ENCODE measurements at regions not wholly inside any gene's neighbourhood (a gene's known extent, or its start where the extent isn't known, plus 50 kb on each side); places are given as distances from the start of the nearest gene placed in this dataset.

- no peak overlapping the region for H3K4me3 ChIP-seq (ENCODE audit: extremely low read depth, insufficient read depth, low read length, poor library complexity, severe bottlenecking)
- H3K27ac ChIP-seq (ENCODE audit: low read depth, low read length, severe bottlenecking): no peak overlapping the region
- WGBS, 2 experiments (ENCODE audit: insufficient coverage in 2 of 2): 92 to 100% methylated on average over 1 to 2 of the region's 5 CpGs
- no peaks in the 10 kb centered on the region for H3K4me1 ChIP-seq (ENCODE audit: control insufficient read depth, insufficient read depth, low read length, poor library complexity, severe bottlenecking)
- no peaks in the 10 kb centered on the region for H3K9me3 ChIP-seq (ENCODE audit: control insufficient read depth, low read length)
- no peaks in the 10 kb centered on the region for H3K36me3 ChIP-seq (ENCODE audit: control insufficient read depth, insufficient read depth, low read length)
Measured at GRCh38 chr14:86943391-86944365, 1049.3 kb downstream of the GALC start.

DNA sequence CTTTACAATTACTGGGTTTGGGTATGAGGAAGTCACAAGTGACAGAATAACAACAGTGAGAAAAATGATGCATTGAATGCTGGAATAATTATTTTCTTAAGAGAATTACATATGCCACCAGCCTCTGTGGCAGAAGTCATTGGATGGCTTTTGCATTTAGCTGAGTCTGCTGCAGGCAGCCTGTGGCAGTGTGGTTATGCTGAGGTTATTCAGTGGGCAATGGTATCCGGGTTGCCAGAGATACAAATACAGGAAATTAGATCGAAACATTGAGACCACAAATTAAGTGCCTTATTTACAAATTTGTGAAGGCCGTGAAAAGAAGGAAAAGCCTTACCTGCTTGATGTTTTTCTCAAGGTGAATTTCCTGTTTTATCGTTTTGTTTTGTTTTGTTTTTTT is 1050.0 kb downstream of the GALC start:
- Histone ChIP-seq H3K9me3 (ENCODE audit: control insufficient read depth, low read length) (no peaks in the 10 kb centered on the region), H3K27ac (ENCODE audit: low read depth, low read length, severe bottlenecking) (no peak overlapping the region), H3K4me3 (ENCODE audit: extremely low read depth, insufficient read depth, low read length, poor library complexity, severe bottlenecking) (no peak overlapping the region), H3K36me3 (ENCODE audit: control insufficient read depth, insufficient read depth, low read length) (no peaks in the 10 kb centered on the region), H3K4me1 (ENCODE audit: control insufficient read depth, insufficient read depth, low read length, poor library complexity, severe bottlenecking) (no peaks in the 10 kb centered on the region)
- 94 to 100% methylated on average over 3 of the region's 4 CpGs for WGBS, 2 experiments (ENCODE audit: insufficient coverage in 2 of 2)

- no peaks in the 10 kb centered on the region for H3K9me3 ChIP-seq (ENCODE audit: control insufficient read depth, low read length)
- H3K27ac ChIP-seq (ENCODE audit: low read depth, low read length, severe bottlenecking): no peak overlapping the region
- H3K4me1 ChIP-seq (ENCODE audit: control insufficient read depth, insufficient read depth, low read length, poor library complexity, severe bottlenecking): peaks cover 3% of the 10 kb centered on the region
- H3K4me3 ChIP-seq (ENCODE audit: extremely low read depth, insufficient read depth, low read length, poor library complexity, severe bottlenecking): no peak overlapping the region
- no CpG with 5 or more reads among the region's 2 CpGs for WGBS, 2 experiments (ENCODE audit: insufficient coverage in 2 of 2)
- H3K36me3 ChIP-seq (ENCODE audit: control insufficient read depth, insufficient read depth, low read length): no peaks in the 10 kb centered on the region
Measured at GRCh38 chr14:86940106-86940505, 1052.9 kb downstream of the GALC start.

DNA sequence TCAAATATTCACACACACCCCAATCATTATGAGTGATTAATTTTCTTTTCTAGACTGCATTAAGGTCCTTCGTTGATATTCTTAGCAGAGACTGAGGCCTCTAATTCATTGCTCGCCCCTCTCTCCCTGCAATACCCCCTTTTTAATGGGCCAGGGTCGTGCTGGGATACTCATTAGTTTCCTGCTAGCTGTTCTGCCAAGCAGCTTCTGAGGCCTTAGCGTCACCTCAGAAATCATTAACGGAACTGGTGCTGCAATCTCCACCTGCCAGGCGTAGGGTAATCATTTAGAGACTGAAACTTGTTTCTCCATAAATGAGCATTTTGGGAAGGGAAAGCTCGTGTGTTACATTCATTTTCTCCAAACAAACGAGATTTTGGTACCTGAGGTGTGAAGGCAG is 1054.7 kb downstream of the GALC start:
- 76 to 86% methylated on average over 6 to 8 of the region's 8 CpGs for WGBS, 2 experiments (ENCODE audit: insufficient coverage in 2 of 2)
- Histone ChIP-seq H3K36me3 (ENCODE audit: control insufficient read depth, insufficient read depth, low read length) (no peaks in the 10 kb centered on the region), H3K4me1 (ENCODE audit: control insufficient read depth, insufficient read depth, low read length, poor library complexity, severe bottlenecking) (peaks cover 5% of the 10 kb centered on the region), H3K27ac (ENCODE audit: low read depth, low read length, severe bottlenecking) (no peak overlapping the region), H3K9me3 (ENCODE audit: control insufficient read depth, low read length) (no peaks in the 10 kb centered on the region), H3K4me3 (ENCODE audit: extremely low read depth, insufficient read depth, low read length, poor library complexity, severe bottlenecking) (no peak overlapping the region)

DNA sequence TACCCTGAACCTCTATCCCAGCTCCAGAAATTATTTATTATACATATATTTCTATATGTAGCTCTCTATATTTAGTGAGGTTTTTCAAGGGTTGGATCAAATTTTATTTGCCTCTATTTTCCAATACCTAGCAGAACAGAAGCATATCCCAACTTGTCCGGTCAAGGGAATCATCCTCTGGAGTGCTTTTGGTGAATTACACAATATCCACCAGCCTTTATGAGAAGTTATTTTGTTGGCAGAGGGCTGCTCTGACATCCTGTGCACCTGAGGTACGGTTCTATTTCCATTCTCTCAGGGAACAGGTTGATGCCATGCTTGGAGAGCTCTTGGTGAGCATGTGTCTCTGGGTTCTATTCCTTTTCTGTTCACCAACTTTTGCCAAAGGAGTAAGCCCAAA is 1056.4 kb downstream of the GALC start:
- no peak overlapping the region for H3K27ac ChIP-seq (ENCODE audit: low read depth, low read length, severe bottlenecking)
- peaks cover 5% of the 10 kb centered on the region for H3K4me1 ChIP-seq (ENCODE audit: control insufficient read depth, insufficient read depth, low read length, poor library complexity, severe bottlenecking)
- H3K9me3 ChIP-seq (ENCODE audit: control insufficient read depth, low read length): no peaks in the 10 kb centered on the region
- no peak overlapping the region for H3K4me3 ChIP-seq (ENCODE audit: extremely low read depth, insufficient read depth, low read length, poor library complexity, severe bottlenecking)
- WGBS, 2 experiments (ENCODE audit: insufficient coverage in 2 of 2): 60 to 83% methylated on average over 1 of the region's 2 CpGs
- no peaks in the 10 kb centered on the region for H3K36me3 ChIP-seq (ENCODE audit: control insufficient read depth, insufficient read depth, low read length)

DNA sequence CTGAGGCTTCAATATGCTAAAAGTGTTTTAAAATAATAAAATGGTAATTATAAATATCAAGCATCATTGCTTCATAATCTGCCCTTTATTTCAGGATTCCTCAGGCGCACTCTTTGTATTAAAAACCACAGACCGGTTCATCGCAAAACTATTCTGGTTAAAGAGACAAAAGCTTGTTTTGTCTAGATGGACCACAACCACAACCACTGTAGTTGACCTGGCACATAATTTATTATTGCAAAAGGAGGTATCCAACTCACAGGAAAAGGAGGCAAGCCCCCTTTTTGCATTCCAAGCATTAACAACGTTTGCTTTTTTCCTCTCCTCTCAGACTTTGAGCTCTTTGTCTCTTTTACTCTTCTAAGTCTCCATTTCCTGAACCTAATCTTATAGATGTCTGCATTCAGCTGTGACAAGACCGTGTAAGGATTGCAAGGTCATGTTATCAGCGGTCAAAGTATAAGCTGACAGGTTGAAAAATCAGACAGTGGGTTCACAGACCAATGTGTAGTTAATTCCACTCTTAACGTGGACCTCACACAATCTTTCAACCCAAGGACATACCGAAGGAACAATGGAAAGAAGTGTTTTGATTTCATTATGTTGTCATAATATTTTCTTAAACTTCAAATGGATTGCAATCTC is 1057.6 kb downstream of the GALC start:
- H3K4me3 ChIP-seq (ENCODE audit: extremely low read depth, insufficient read depth, low read length, poor library complexity, severe bottlenecking): no peak overlapping the region
- peaks cover 5% of the 10 kb centered on the region for H3K4me1 ChIP-seq (ENCODE audit: control insufficient read depth, insufficient read depth, low read length, poor library complexity, severe bottlenecking)
- no peaks in the 10 kb centered on the region for H3K9me3 ChIP-seq (ENCODE audit: control insufficient read depth, low read length)
- H3K27ac ChIP-seq (ENCODE audit: low read depth, low read length, severe bottlenecking): no peak overlapping the region
- no peaks in the 10 kb centered on the region for H3K36me3 ChIP-seq (ENCODE audit: control insufficient read depth, insufficient read depth, low read length)
- WGBS, 2 experiments (ENCODE audit: insufficient coverage in 2 of 2): 33 to 83% methylated on average over 1 to 3 of the region's 8 CpGs

- Histone ChIP-seq H3K36me3 (ENCODE audit: control insufficient read depth, insufficient read depth, low read length) (no peaks in the 10 kb centered on the region), H3K4me1 (ENCODE audit: control insufficient read depth, insufficient read depth, low read length, poor library complexity, severe bottlenecking) (peaks cover 5% of the 10 kb centered on the region), H3K27ac (ENCODE audit: low read depth, low read length, severe bottlenecking) (no peak overlapping the region), H3K9me3 (ENCODE audit: control insufficient read depth, low read length) (no peaks in the 10 kb centered on the region), H3K4me3 (ENCODE audit: extremely low read depth, insufficient read depth, low read length, poor library complexity, severe bottlenecking) (no peak overlapping the region)
- 78 to 82% methylated on average over 2 to 6 of the region's 7 CpGs for WGBS, 2 experiments (ENCODE audit: insufficient coverage in 2 of 2)
Measured at GRCh38 chr14:86933958-86934595, 1058.9 kb downstream of the GALC start.

DNA sequence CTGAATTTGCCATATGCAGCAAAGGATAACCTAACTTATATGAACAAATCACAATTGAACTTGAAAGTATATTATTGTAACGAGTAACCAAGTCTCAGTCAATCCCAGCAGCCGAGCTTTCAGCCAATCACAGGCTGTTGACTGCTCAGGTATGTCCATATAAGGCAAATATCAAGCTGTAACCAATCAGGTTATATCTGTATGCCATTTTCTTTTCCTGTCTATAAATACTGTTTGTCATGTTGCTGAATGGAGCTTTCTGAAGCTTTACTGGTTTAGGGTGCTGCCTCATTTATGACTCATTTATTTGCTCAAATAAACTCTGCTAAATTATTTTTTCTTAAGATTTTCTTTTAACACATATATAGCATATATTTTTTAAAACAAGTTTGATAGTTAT is 1059.5 kb downstream of the GALC start:
- no peak overlapping the region for H3K27ac ChIP-seq (ENCODE audit: low read depth, low read length, severe bottlenecking)
- H3K4me3 ChIP-seq (ENCODE audit: extremely low read depth, insufficient read depth, low read length, poor library complexity, severe bottlenecking): no peak overlapping the region
- no peaks in the 10 kb centered on the region for H3K36me3 ChIP-seq (ENCODE audit: control insufficient read depth, insufficient read depth, low read length)
- no peaks in the 10 kb centered on the region for H3K9me3 ChIP-seq (ENCODE audit: control insufficient read depth, low read length)
- 75% methylated on average over 2 of the region's 2 CpGs; no CpG with 5 or more reads in 1 of the 2 experiments for WGBS, 2 experiments (ENCODE audit: insufficient coverage in 2 of 2)
- H3K4me1 ChIP-seq (ENCODE audit: control insufficient read depth, insufficient read depth, low read length, poor library complexity, severe bottlenecking): peaks cover 5% of the 10 kb centered on the region

DNA sequence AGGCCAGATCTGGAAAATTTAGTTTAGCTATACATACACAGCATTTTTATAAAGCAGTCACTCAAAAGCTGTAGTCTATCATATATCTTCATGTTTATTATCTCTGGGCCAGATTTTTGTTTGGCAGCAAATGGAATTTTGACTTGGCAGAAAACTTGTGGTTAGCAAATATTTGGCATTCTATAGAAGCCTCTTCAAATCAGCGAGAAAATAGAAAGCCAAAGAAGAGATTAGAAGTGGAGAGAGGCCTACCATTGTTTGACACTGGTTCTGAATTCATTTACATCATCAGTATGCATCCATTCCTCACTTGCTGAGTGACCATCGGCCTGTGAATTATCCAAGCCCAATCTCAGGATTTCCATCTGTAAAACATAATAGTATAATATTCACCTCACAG is 1077.6 kb downstream of the GALC start:
- Histone ChIP-seq H3K4me1 (ENCODE audit: control insufficient read depth, insufficient read depth, low read length, poor library complexity, severe bottlenecking) (no peaks in the 10 kb centered on the region), H3K27ac (ENCODE audit: low read depth, low read length, severe bottlenecking) (no peak overlapping the region), H3K4me3 (ENCODE audit: extremely low read depth, insufficient read depth, low read length, poor library complexity, severe bottlenecking) (no peak overlapping the region), H3K36me3 (ENCODE audit: control insufficient read depth, insufficient read depth, low read length) (no peaks in the 10 kb centered on the region), H3K9me3 (ENCODE audit: control insufficient read depth, low read length) (no peaks in the 10 kb centered on the region)
- WGBS, 2 experiments (ENCODE audit: insufficient coverage in 2 of 2): 88% methylated on average over 1 of the region's 2 CpGs; no CpG with 5 or more reads in 1 of the 2 experiments

DNA sequence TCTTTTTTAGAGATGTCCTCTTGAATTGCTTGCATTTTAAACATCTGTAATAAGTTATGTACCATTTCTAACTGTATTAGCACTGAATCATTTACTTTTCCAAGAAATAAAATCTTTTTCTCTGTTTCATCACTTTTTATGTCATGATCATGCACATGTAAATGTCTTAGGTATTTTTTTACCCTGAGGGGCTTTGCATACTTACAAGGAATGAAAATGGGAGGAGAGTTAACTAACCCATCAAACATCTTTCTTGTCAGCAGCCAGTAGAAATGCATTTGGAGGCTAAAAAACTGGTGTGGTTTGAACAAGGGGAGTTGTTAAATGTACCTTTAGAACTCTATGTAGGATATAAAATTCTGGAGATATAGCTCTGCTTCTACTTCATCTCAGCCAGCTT is 1080.3 kb downstream of the GALC start:
- no peaks in the 10 kb centered on the region for H3K4me1 ChIP-seq (ENCODE audit: control insufficient read depth, insufficient read depth, low read length, poor library complexity, severe bottlenecking)
- H3K9me3 ChIP-seq (ENCODE audit: control insufficient read depth, low read length): no peaks in the 10 kb centered on the region
- no peak overlapping the region for H3K27ac ChIP-seq (ENCODE audit: low read depth, low read length, severe bottlenecking)
- no peak overlapping the region for H3K4me3 ChIP-seq (ENCODE audit: extremely low read depth, insufficient read depth, low read length, poor library complexity, severe bottlenecking)
- no peaks in the 10 kb centered on the region for H3K36me3 ChIP-seq (ENCODE audit: control insufficient read depth, insufficient read depth, low read length)
